PC-3 (cell line): ENCODE measurements at regions not wholly inside any gene's neighbourhood (a gene's known extent, or its start where the extent isn't known, plus 50 kb on each side); places are given as distances from the start of the nearest gene placed in this dataset.

Experiments
- ATAC-seq: fragments of 200-7000 bp; cut with Tn5 transposase; 2 replicates; pipeline ENCODE4 v1.9.1; 2020; ENCODE audit warnings: mild to moderate bottlenecking, moderate library complexity
- BruUV-seq: library from RNA; stranded (reverse); fragments of 400-500 nt; replicated peaks from 2 replicates; lab custom pipeline; 2021; lab: Mats Ljungman, UMichigan
- CTCF ChIA-PET: fragments of 300-600 bp; sonication (Branson Sonifier 250); formaldehyde crosslinking; loops from one replicate; lab custom pipeline; 2022; ENCODE audit warnings: antibody characterized with exemption; lab: Charles Lee
- POLR2A ChIA-PET: fragments of 300-600 bp; sonication (Branson Sonifier 250); formaldehyde crosslinking; loops from one replicate; lab custom pipeline; 2022; ENCODE audit warnings: antibody characterized with exemption; ENCODE audit not compliant: unreplicated experiment; lab: Charles Lee
- DNase-seq: peaks from one replicate; pipeline ENCODE4 v3.0.0-alpha.2; 2015
- H2AFZ ChIP-seq: fragments of 300-600 bp; sonication (generic); 2 replicates; pipeline ENCODE4 v1.6.0; 2016; ENCODE audit warnings: antibody characterized with exemption, low read length
- H3F3A ChIP-seq: fragments of 300-600 bp; sonication (generic); one replicate; pipeline ENCODE4 v1.6.0; 2017; ENCODE audit warnings: antibody characterized with exemption, low read length, control low read depth, mild to moderate bottlenecking; ENCODE audit not compliant: unreplicated experiment
- H3K27ac ChIP-seq: fragments of 300-600 bp; sonication (generic); 2 replicates; pipeline ENCODE4 v1.5.1; 2016; ENCODE audit warnings: mild to moderate bottlenecking, low read length
- H3K27me3 ChIP-seq: fragments of 300-600 bp; sonication (generic); 2 replicates; pipeline ENCODE4 v1.6.1; 2016; ENCODE audit warnings: low read length, mixed read lengths
- H3K36me3 ChIP-seq: fragments of 300-600 bp; sonication (generic); 2 replicates; pipeline ENCODE4 v1.6.1; 2016; ENCODE audit warnings: low read depth, mixed run types, low read length, mixed read lengths
- H3K4me1 ChIP-seq: fragments of 300-600 bp; sonication (generic); 2 replicates; pipeline ENCODE4 v1.5.1; 2016; ENCODE audit warnings: low read length; ENCODE audit not compliant: insufficient read depth
- H3K4me2 ChIP-seq: fragments of 300-600 bp; sonication (generic); 2 replicates; pipeline ENCODE4 v1.6.0; 2016; ENCODE audit warnings: low read length
- H3K4me3 ChIP-seq: fragments of 300-600 bp; sonication (generic); 2 replicates; pipeline ENCODE4 v1.5.1; 2016; ENCODE audit warnings: mild to moderate bottlenecking, low read length, mixed read lengths
- H3K79me2 ChIP-seq: fragments of 300-600 bp; sonication (generic); 2 replicates; pipeline ENCODE4 v1.6.1; 2017; ENCODE audit warnings: low read length, mixed read lengths
- H3K9ac ChIP-seq: fragments of 300-600 bp; sonication (generic); 2 replicates; pipeline ENCODE4 v1.6.0; 2016; ENCODE audit warnings: mild to moderate bottlenecking, low read length
- H3K9me2 ChIP-seq: fragments of 300-600 bp; sonication (generic); replicated peaks from 2 replicates; pipeline ENCODE4 v1.6.1; 2016; ENCODE audit warnings: mixed run types, low read length, mixed read lengths
- H3K9me3 ChIP-seq: fragments of 300-600 bp; sonication (generic); 2 replicates; pipeline ENCODE4 v1.6.1; 2016; ENCODE audit warnings: low read length, mixed read lengths
- H4K20me1 ChIP-seq: fragments of 300-600 bp; sonication (generic); 2 replicates; pipeline ENCODE4 v1.6.1; 2016; ENCODE audit warnings: low read length, mixed read lengths
- EZH2 ChIP-seq: fragments of 300-600 bp; sonication (generic); IDR thresholded peaks from one replicate; pipeline ENCODE4 v1.6.1; 2017; ENCODE audit warnings: antibody characterized with exemption, mild to moderate bottlenecking, low read length; ENCODE audit not compliant: unreplicated experiment
- EZH2phosphoT487 ChIP-seq: fragments of 300-600 bp; sonication (generic); IDR thresholded peaks from 2 replicates; pipeline ENCODE4 v1.6.1; 2018; ENCODE audit warnings: mild to moderate bottlenecking, antibody characterized with exemption, low read length, borderline replicate concordance
- intact Hi-C: fragments of 100-400 bp; cut with micrococcal nuclease; formaldehyde crosslinking; loops from 2 replicates; pipeline ENCODE4 v1.9.0; 2023
- TF ChIP-seq, protein P1 (sequence below): fragments of 300-600 bp; sonication (generic); conservative IDR thresholded peaks from 2 replicates; pipeline ENCODE4 v1.5.1; 2017; ENCODE audit warnings: antibody characterized with exemption, low read depth, mild to moderate bottlenecking, low read length

DNA sequence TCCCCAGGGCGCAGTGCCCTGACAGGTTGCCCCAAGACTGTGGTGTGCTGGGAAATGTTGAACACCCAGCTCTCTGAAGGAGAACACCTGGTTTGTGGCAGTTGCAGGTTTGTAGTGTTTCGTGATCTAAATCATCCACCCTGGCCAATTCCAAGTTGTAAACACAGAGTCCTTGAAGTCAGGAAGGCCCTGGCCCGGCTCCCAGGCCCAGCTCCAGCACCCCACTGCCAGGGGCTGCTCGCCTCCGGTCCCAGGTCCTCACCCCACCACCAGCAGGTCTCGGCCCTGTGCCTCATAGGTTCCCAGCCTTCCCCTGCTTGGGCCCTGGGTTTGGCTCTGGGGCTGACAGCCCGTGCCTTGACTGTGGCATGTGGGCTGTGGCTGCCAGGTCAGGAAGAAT, 121.4 kb upstream of the MLN start:
- no peak for DNase-seq
- Histone ChIP-seq H3K27me3 (peaks cover 18% of the 10 kb centered on the region), H4K20me1 (no peaks in the 10 kb centered on the region), H3K9me2 (no peaks in the 10 kb centered on the region), H3K4me2 (no peak overlapping the region), H2AFZ (no peak overlapping the region), H3K27ac (no peak overlapping the region), H3K9me3 (no peaks in the 10 kb centered on the region), H3K79me2 (no peaks in the 10 kb centered on the region), H3K4me1 (no peaks in the 10 kb centered on the region), H3K4me3 (no peak overlapping the region), H3K9ac (no peak overlapping the region), H3K36me3 (no peaks in the 10 kb centered on the region), H3F3A (no peaks in the 10 kb centered on the region)
- no TSS peak for BruUV-seq
- TF ChIP-seq EZH2phosphoT487, result no peak
- TF ChIP-seq, protein P1, sequence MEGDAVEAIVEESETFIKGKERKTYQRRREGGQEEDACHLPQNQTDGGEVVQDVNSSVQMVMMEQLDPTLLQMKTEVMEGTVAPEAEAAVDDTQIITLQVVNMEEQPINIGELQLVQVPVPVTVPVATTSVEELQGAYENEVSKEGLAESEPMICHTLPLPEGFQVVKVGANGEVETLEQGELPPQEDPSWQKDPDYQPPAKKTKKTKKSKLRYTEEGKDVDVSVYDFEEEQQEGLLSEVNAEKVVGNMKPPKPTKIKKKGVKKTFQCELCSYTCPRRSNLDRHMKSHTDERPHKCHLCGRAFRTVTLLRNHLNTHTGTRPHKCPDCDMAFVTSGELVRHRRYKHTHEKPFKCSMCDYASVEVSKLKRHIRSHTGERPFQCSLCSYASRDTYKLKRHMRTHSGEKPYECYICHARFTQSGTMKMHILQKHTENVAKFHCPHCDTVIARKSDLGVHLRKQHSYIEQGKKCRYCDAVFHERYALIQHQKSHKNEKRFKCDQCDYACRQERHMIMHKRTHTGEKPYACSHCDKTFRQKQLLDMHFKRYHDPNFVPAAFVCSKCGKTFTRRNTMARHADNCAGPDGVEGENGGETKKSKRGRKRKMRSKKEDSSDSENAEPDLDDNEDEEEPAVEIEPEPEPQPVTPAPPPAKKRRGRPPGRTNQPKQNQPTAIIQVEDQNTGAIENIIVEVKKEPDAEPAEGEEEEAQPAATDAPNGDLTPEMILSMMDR, result no peak
- TF ChIP-seq EZH2, result no peak
- ChIA-PET POLR2A (no interaction called here), CTCF (no interaction called here)
- intact Hi-C loops, result no loop called here
- no peak for ATAC-seq

DNA sequence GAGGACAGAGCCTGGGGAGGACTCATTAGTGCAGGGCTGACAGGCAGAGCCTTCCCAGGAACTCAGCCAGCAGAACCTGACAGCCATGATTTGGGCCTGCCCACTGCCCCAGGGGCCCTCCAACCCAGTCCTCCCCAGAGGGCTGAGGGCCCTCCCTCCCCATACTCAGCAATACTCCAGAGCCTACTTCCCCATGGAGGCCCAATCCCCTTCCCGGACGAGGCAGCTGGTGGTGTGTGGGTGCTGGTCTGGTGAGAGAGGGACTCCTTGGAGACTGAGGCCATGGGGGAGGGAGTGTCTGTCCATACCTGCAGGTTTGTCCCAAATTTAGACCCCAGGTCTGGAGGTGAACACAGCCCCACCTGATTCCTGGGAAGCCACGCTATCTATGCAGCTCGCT, 120.9 kb upstream of the MLN start:
- POLR2A ChIA-PET, result no interaction called here
- ATAC-seq, result no peak
- Histone ChIP-seq H3K27ac (no peak overlapping the region), H3K36me3 (no peaks in the 10 kb centered on the region), H3K9ac (no peak overlapping the region), H3F3A (no peaks in the 10 kb centered on the region), H4K20me1 (no peaks in the 10 kb centered on the region), H3K4me2 (no peak overlapping the region), H2AFZ (no peak overlapping the region), H3K79me2 (no peaks in the 10 kb centered on the region), H3K27me3 (peaks cover 20% of the 10 kb centered on the region), H3K4me3 (no peak overlapping the region), H3K4me1 (no peaks in the 10 kb centered on the region), H3K9me2 (no peaks in the 10 kb centered on the region), H3K9me3 (no peaks in the 10 kb centered on the region)
- TF ChIP-seq, protein P1, result no peak
- TF ChIP-seq EZH2phosphoT487 (no peak), EZH2 (no peak)
- no peak for DNase-seq
- intact Hi-C loops, result no loop called here
- CTCF ChIA-PET, result no interaction called here
- BruUV-seq, result no TSS peak

DNA sequence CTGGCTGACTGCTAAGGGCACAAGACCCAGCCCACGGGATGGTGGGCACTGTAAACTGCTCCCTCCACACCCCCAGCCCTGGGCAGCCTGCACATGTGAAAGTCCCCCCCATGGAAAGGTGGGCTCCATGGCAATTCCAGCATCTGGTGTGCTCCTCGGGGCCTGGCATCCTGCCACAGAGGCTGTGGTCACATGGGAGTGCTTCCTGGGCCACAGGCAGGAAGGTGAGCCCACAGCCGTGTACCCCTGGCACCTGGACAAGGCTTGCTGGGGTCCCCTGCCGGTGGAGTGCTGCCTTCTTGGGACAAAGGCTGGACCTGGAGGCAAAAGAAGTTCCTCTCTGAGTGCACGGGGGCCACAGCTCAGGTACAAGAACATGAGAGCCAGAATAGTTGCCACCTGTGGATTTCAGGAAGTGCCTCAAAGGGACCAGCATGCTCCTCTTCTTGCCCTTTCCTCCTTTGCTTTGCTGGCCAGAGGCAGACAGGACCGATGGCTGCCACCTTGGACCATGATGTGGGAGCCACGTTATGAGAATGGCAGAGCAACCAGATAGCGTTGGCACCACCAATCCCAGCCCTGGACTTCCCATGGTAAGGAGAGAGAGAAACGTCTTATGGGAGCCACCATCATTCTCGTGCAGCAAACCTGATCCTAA, 120.2 kb upstream of the MLN start:
- no TSS peak for BruUV-seq
- H3K9ac ChIP-seq, result no peak overlapping the region

More for the DNA sequence above, 120.2 kb upstream of the MLN start:
- no peak overlapping the region for H3K4me2 ChIP-seq
- intact Hi-C loops, result no loop called here
- H3K4me3 ChIP-seq, result no peak overlapping the region
- no peaks in the 10 kb centered on the region for H3K79me2 ChIP-seq
- ATAC-seq (no peak), DNase-seq (no peak)
- H2AFZ ChIP-seq, result no peak overlapping the region
- no peaks in the 10 kb centered on the region for H3K36me3 ChIP-seq
- ChIA-PET CTCF (no interaction called here), POLR2A (no interaction called here)
- H3K9me3 ChIP-seq, result no peaks in the 10 kb centered on the region
- H3K27me3 ChIP-seq, result peaks cover 22% of the 10 kb centered on the region
- H3K9me2 ChIP-seq, result no peaks in the 10 kb centered on the region
- no peaks in the 10 kb centered on the region for H4K20me1 ChIP-seq
- H3K4me1 ChIP-seq, result no peaks in the 10 kb centered on the region
- no peaks in the 10 kb centered on the region for H3F3A ChIP-seq
- no peak overlapping the region for H3K27ac ChIP-seq
- TF ChIP-seq EZH2, result no peak
- TF ChIP-seq, protein P1, result no peak
- TF ChIP-seq EZH2phosphoT487, result no peak
